ENCODE measurements at regions not wholly inside any gene's neighbourhood (a gene's known extent, or its start where the extent isn't known, plus 50 kb on each side); places are given as distances from the start of the nearest gene placed in this dataset.

DNA sequence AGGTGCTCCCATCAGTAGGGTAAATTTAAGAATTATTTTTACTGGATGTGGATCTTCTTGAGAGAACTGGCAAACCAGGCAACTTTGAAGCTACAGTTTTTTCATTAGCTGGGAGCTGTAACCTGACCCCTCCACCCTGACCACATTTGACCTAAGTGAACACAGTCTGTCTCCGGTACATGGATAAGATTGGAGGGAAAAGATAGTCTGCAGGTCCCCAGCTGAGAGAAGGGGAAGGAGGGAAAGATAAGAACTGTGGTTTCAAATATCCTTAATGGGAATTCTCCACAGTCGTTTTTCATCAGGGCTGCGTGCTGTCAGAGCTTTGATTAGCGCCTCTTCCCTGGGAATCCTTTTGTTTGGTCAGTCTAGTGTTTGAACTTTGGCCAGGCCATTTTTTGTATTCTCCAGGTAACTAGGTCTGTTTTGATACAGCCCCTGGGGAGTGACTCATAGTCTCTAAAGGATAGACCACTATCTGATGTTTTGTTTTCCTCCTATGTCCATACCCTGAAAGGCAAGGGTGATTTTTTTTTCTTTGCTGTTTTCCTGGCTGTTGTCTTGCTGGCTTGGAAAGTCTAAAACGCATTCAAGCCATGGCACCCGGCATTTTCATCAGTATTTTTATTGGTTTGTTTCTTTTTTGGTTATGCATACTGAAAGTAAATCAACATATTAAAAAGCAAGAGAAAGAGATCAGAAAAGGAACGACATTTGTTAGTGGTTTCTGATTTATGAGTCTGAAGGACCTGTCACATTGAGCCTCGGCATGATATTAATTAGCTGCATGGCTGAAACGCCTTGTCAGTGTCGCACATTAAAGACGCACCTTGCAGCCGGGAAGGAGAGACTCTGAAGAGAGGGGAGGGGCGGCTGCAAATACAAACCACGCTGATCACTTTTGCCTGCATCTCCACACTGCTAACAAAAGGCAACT, 183.4 kb upstream of the FN1 start (continued):
- TF ChIP-seq CENPBD1 (CRISPR knock-in tag; IDR thresholded peaks at IDR 0.05; ENCODE audit: borderline replicate concordance, low read depth) (no peak), MED1 (CRISPR knock-in tag; IDR thresholded peaks at IDR 0.05) (peak; percentile 99), RFX5 (IDR thresholded peaks at IDR 0.05; ENCODE audit: low read depth, low read length) (no peak), HDAC2 (CRISPR knock-in tag; IDR thresholded peaks at IDR 0.05) (peak; percentile 95), NR2F1 (CRISPR knock-in tag; IDR thresholded peaks at IDR 0.05) (peak; percentile 35 to 54; a peak in 3 of 4 replicates), FOXP1 (IDR thresholded peaks at IDR 0.05) (peak; percentile 73; the same call in 1 of the 2 replicates), FOXP1 (CRISPR knock-in tag; IDR thresholded peaks at IDR 0.05) (peak; percentile 93), ZFP1 (CRISPR knock-in tag; IDR thresholded peaks at IDR 0.05) (peak; percentile 54; the same call in 1 of the 2 replicates), ZNF678 (CRISPR knock-in tag; IDR thresholded peaks at IDR 0.05) (no peak), KDM3A (CRISPR knock-in tag; IDR thresholded peaks at IDR 0.05; ENCODE audit: low read depth) (peak; percentile 69; the same call in 1 of the 2 replicates), CHD4 (IDR thresholded peaks at IDR 0.05; ENCODE audit: borderline replicate concordance, low read length) (peak; percentile 64; the same call in 1 of the 2 replicates), ZNF740 (CRISPR knock-in tag; IDR thresholded peaks at IDR 0.05) (no peak), PPARG (CRISPR knock-in tag; conservative IDR thresholded peaks at IDR 0.05) (peak; percentile 85), NFYB (CRISPR knock-in tag; IDR thresholded peaks at IDR 0.05) (no peak), ZBTB4 (CRISPR knock-in tag; IDR thresholded peaks at IDR 0.05; ENCODE audit: borderline replicate concordance) (no peak; the same call in 1 of the 2 replicates), BCL3 (CRISPR knock-in tag; IDR thresholded peaks at IDR 0.05) (no peak; the same call in 1 of the 2 replicates), RNF2 (conservative IDR thresholded peaks at IDR 0.05; ENCODE audit: low read depth) (no peak), SP2 (CRISPR knock-in tag; IDR thresholded peaks at IDR 0.05) (no peak), SRSF9 (IDR thresholded peaks at IDR 0.05; ENCODE audit: borderline replicate concordance, insufficient read depth, low read depth, low read length, poor library complexity, severe bottlenecking) (no peak), ZNF607 (CRISPR knock-in tag; IDR thresholded peaks at IDR 0.05; ENCODE audit: borderline replicate concordance) (no peak; the same call in 1 of the 2 replicates), ZNF891 (CRISPR knock-in tag; IDR thresholded peaks at IDR 0.05) (no peak), NCOA5 (CRISPR knock-in tag; IDR thresholded peaks at IDR 0.05) (no peak), CCDC6 (CRISPR knock-in tag; IDR thresholded peaks at IDR 0.05) (peak; percentile 54; the same call in 1 of the 2 replicates)
- TF ChIP-seq, protein P1, sequence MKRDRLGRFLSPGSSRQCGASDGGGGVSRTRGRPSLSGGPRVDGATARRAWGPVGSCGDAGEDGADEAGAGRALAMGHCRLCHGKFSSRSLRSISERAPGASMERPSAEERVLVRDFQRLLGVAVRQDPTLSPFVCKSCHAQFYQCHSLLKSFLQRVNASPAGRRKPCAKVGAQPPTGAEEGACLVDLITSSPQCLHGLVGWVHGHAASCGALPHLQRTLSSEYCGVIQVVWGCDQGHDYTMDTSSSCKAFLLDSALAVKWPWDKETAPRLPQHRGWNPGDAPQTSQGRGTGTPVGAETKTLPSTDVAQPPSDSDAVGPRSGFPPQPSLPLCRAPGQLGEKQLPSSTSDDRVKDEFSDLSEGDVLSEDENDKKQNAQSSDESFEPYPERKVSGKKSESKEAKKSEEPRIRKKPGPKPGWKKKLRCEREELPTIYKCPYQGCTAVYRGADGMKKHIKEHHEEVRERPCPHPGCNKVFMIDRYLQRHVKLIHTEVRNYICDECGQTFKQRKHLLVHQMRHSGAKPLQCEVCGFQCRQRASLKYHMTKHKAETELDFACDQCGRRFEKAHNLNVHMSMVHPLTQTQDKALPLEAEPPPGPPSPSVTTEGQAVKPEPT (CRISPR knock-in tag; IDR thresholded peaks at IDR 0.05; ENCODE audit: low read depth): no peak

Data from HepG2 (cell line).